ENCODE measurements at regions not wholly inside any gene's neighbourhood (a gene's known extent, or its start where the extent isn't known, plus 50 kb on each side); places are given as distances from the start of the nearest gene placed in this dataset.

GRCh38 chr2:7599462-7600258 lies 682.4 kb downstream of the RNF144A start:
- no peaks in the 10 kb centered on the region for H3K27me3 ChIP-seq
- WGBS, 2 donors: 94 to 97% methylated on average over 24 of the region's 24 CpGs
- H3K9me3 ChIP-seq: no peaks in the 10 kb centered on the region
- no peaks in the 10 kb centered on the region for H3K36me3 ChIP-seq
- DNase-seq: no peak
- TF ChIP-seq, protein P1, sequence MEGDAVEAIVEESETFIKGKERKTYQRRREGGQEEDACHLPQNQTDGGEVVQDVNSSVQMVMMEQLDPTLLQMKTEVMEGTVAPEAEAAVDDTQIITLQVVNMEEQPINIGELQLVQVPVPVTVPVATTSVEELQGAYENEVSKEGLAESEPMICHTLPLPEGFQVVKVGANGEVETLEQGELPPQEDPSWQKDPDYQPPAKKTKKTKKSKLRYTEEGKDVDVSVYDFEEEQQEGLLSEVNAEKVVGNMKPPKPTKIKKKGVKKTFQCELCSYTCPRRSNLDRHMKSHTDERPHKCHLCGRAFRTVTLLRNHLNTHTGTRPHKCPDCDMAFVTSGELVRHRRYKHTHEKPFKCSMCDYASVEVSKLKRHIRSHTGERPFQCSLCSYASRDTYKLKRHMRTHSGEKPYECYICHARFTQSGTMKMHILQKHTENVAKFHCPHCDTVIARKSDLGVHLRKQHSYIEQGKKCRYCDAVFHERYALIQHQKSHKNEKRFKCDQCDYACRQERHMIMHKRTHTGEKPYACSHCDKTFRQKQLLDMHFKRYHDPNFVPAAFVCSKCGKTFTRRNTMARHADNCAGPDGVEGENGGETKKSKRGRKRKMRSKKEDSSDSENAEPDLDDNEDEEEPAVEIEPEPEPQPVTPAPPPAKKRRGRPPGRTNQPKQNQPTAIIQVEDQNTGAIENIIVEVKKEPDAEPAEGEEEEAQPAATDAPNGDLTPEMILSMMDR (IDR thresholded peaks at IDR 0.05): no peak
- TF ChIP-seq POLR2A (IDR thresholded peaks at IDR 0.05): no peak
- intact Hi-C loops (cut with DNase I): no loop called here
- H3K4me3 ChIP-seq (replicated peaks in 1 of 3): no peak overlapping the region
- no peaks in the 10 kb centered on the region for H3K4me1 ChIP-seq
- no peak overlapping the region for H3K27ac ChIP-seq

DNA sequence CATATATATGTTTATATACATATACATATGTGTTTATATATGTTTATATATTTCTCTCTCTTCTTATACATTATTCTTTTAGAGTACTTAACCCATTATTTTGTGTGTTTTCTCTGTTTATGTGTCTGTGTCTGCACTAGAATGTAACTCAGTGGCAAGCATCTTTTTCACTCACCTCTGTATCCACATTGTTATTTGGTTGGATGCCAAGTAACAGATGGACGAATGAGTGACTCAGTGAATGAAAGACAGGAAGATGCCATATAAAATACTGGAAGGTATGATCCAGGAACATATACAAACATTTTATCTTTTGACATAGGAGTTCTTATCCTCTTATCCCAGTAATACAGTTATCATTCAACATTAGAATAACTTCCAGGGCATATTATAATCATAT lies 684.8 kb downstream of the RNF144A start:
- intact Hi-C loops (cut with DNase I): no loop called here
- H3K27me3 ChIP-seq: no peaks in the 10 kb centered on the region
- H3K27ac ChIP-seq: no peak overlapping the region
- H3K4me1 ChIP-seq: no peaks in the 10 kb centered on the region
- TF ChIP-seq POLR2A (IDR thresholded peaks at IDR 0.05): no peak
- WGBS, 2 donors: 66 to 73% methylated on average over 1 of the region's 1 CpG
- DNase-seq: no peak
- H3K9me3 ChIP-seq: no peaks in the 10 kb centered on the region
- H3K36me3 ChIP-seq: no peaks in the 10 kb centered on the region
- H3K4me3 ChIP-seq (replicated peaks in 1 of 3): no peak overlapping the region

GRCh38 chr2:7604456-7604855 lies 687.2 kb downstream of the RNF144A start:
- no peak for TF ChIP-seq POLR2A (IDR thresholded peaks at IDR 0.05)
- TF ChIP-seq, protein P1 (IDR thresholded peaks at IDR 0.05): no peak
- no peak for DNase-seq
- Histone ChIP-seq H3K4me1 (no peaks in the 10 kb centered on the region), H3K27ac (no peak overlapping the region), H3K36me3 (no peaks in the 10 kb centered on the region), H3K4me3 (replicated peaks in 1 of 3) (no peak overlapping the region), H3K9me3 (no peaks in the 10 kb centered on the region), H3K27me3 (no peaks in the 10 kb centered on the region)
- intact Hi-C loops (cut with DNase I): no loop called here
- 78 to 90% methylated on average over 3 of the region's 3 CpGs for WGBS, 2 donors

DNA sequence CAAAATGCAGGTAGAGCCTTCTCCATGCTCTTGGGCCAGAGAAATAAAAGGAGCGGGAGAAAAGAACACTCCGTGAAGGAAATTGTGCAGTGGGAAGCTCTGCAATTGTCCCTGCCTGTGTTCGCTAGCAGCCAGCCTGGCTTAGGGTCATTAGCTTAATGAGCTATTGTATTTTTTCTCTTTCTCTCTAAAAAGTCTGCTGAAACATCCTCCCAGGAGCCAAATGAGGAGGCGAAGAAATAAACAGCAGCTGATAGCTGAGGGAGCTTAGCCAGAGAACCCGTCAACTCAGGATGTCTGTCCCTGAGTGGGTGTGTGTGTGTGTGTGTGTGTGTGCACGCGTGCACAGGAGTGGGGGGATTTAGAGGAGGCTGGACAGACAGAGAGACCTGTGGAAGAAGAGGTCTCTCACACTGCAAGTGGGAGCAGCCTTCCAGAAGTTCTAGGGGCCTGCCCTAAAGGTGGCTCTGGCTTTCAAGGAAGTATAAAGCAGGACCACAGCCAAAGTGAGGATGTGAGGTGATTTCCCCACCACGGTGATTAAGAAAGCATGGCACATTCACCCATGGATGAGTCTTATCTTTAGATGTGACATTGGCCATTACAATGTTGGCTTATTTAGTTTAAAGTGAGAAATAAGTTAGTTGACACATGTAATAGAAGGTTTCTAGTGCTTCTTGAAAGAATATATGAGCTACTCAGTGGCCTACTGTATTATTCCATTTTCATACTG lies 690.4 kb downstream of the RNF144A start:
- H3K9me3 ChIP-seq: no peaks in the 10 kb centered on the region
- no peak for DNase-seq
- H3K27me3 ChIP-seq: no peaks in the 10 kb centered on the region
- TF ChIP-seq, protein P1 (IDR thresholded peaks at IDR 0.05): no peak
- no peak for TF ChIP-seq POLR2A (IDR thresholded peaks at IDR 0.05)
- intact Hi-C loops (cut with DNase I): no loop called here
- 74 to 76% methylated on average over 8 of the region's 8 CpGs for WGBS, 2 donors
- H3K4me3 ChIP-seq (replicated peaks in 1 of 3): no peak overlapping the region
- no peak overlapping the region for H3K27ac ChIP-seq
- H3K4me1 ChIP-seq: no peaks in the 10 kb centered on the region
- no peaks in the 10 kb centered on the region for H3K36me3 ChIP-seq

DNA sequence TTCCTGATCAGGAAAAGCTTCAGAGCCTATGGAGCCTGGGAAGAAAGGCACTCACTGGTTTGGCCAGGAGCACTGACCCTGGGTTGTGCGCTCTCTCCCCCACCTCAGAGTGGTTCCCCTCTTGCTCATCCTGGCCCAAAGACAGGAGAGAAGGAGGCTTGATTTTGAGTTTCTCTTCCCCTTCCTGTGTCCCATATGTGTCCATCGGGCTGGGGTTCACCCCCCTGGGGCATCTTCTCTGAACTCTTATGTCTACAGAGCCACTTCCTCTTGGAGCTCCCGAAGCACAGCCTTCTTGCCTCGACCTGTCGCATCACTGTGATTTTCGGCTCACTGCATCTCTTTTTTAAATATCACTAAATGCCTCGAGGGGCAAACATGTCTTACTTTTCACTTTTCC lies 692.3 kb downstream of the RNF144A start:
- no peaks in the 10 kb centered on the region for H3K36me3 ChIP-seq
- no peaks in the 10 kb centered on the region for H3K4me1 ChIP-seq
- no peaks in the 10 kb centered on the region for H3K9me3 ChIP-seq
- DNase-seq: no peak
- no peak overlapping the region for H3K27ac ChIP-seq
- H3K4me3 ChIP-seq (replicated peaks in 1 of 3): no peak overlapping the region
- no peaks in the 10 kb centered on the region for H3K27me3 ChIP-seq
- 82 to 96% methylated on average over 7 of the region's 7 CpGs for WGBS, 2 donors
- intact Hi-C loops (cut with DNase I): no loop called here
- TF ChIP-seq POLR2A (IDR thresholded peaks at IDR 0.05): no peak
- TF ChIP-seq, protein P1 (IDR thresholded peaks at IDR 0.05): no peak
